GM18520 (cell line): ENCODE measurements at regions not wholly inside any gene's neighbourhood (a gene's known extent, or its start where the extent isn't known, plus 50 kb on each side); places are given as distances from the start of the nearest gene placed in this dataset.
"Not testable (repeated sequence)": the region's sequence is repeated elsewhere in the genome, so short reads cannot be mapped to it uniquely, and the experiment has no call there.

Experiments
- ATAC-seq: cut with Tn5 transposase; IDR thresholded peaks from one replicate; pipeline ENCODE4 v1.9.1; 2021; ENCODE audit not compliant: unreplicated experiment

GRCh38 chr9:30964332-30964731 is 1420.1 kb upstream of the ACO1 start:
- no peak for ATAC-seq

- no peak for ATAC-seq
These were observed 1417.0 kb upstream of the ACO1 start for GRCh38 chr9:30967476-30967875.

- ATAC-seq = no peak
These were observed 1414.3 kb upstream of the ACO1 start for GRCh38 chr9:30970186-30970585.

- no peak for ATAC-seq
These were observed 1413.6 kb upstream of the ACO1 start for GRCh38 chr9:30970812-30971211.

- ATAC-seq = no peak
These were observed 1411.8 kb upstream of the ACO1 start for GRCh38 chr9:30972654-30973053.

GRCh38 chr9:30977965-30978364 is 1406.5 kb upstream of the ACO1 start:
- ATAC-seq = no peak

- no peak for ATAC-seq
These were observed 1402.1 kb upstream of the ACO1 start for GRCh38 chr9:30982301-30982700.

- no peak for ATAC-seq
These were observed 1388.3 kb upstream of the ACO1 start for GRCh38 chr9:30995956-30996738.

GRCh38 chr9:30996761-30997160 is 1387.7 kb upstream of the ACO1 start:
- ATAC-seq = no peak

GRCh38 chr9:30997291-30997690 is 1387.2 kb upstream of the ACO1 start:
- ATAC-seq = no peak

- no peak for ATAC-seq
These were observed 1379.3 kb upstream of the ACO1 start for GRCh38 chr9:31005086-31005665.

GRCh38 chr9:31013371-31013770 is 1371.1 kb upstream of the ACO1 start:
- ATAC-seq = no peak

- no peak for ATAC-seq
These were observed 1360.6 kb upstream of the ACO1 start for GRCh38 chr9:31023847-31024246.

GRCh38 chr9:31027678-31028077 is 1356.8 kb upstream of the ACO1 start:
- ATAC-seq = no peak

GRCh38 chr9:31028137-31028536 is 1356.3 kb upstream of the ACO1 start:
- no peak for ATAC-seq

- ATAC-seq = no peak
These were observed 1353.7 kb upstream of the ACO1 start for GRCh38 chr9:31030741-31031202.

GRCh38 chr9:31032206-31032605 is 1352.2 kb upstream of the ACO1 start:
- no peak for ATAC-seq

- ATAC-seq = no peak
These were observed 1350.1 kb upstream of the ACO1 start for GRCh38 chr9:31034311-31034710.

- no peak for ATAC-seq
These were observed 1343.9 kb upstream of the ACO1 start for GRCh38 chr9:31040564-31040963.

- ATAC-seq = no peak
These were observed 1338.6 kb upstream of the ACO1 start for GRCh38 chr9:31045810-31046209.

GRCh38 chr9:31061592-31061991 is 1322.9 kb upstream of the ACO1 start:
- not testable (repeated sequence) for ATAC-seq

GRCh38 chr9:31065691-31066090 is 1318.8 kb upstream of the ACO1 start:
- no peak for ATAC-seq

GRCh38 chr9:31067418-31067817 is 1317.0 kb upstream of the ACO1 start:
- no peak for ATAC-seq
